AG20443 (cell line): ENCODE measurements at regions not wholly inside any gene's neighbourhood (a gene's known extent, or its start where the extent isn't known, plus 50 kb on each side); places are given as distances from the start of the nearest gene placed in this dataset.
A peak's percentile ranks its signal among the peaks of the same experiment; 100 is the strongest.

Experiments used
- DNase-seq: peaks from one replicate; pipeline ENCODE4 v3.0.0; 2012; ENCODE audit warnings: low spot score, mixed read lengths

DNA sequence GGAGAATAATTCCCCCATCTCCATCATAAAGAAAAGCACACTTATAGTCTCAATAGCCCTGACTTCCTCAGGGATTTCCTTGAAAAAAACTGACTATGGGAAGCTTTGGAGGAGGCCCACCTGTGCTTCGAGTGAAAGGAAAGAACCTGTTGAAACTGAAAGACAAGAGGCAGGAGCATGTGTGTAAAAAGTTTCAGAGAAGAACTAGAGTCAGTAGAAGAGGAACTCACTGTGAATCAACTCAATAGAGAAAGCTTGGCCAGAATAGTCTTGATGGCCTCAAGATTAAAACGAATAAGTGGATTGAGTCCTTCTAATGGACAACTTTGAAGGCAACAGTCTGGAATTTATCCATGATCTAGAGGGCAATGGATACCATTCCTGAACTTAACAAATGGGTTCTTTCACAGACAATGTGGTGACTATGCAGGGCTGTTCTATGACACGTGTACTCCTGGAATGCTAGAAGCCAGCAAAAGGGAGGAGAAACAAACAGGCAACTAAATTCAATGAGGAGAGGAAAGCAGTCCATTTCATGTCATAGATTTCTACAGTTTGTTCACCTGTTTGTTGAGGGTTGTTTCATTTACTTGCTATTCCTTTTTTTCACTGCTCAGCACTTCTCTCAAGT lies 442.3 kb downstream of the GRB14 start:
- peak; percentile 15 for DNase-seq

DNA sequence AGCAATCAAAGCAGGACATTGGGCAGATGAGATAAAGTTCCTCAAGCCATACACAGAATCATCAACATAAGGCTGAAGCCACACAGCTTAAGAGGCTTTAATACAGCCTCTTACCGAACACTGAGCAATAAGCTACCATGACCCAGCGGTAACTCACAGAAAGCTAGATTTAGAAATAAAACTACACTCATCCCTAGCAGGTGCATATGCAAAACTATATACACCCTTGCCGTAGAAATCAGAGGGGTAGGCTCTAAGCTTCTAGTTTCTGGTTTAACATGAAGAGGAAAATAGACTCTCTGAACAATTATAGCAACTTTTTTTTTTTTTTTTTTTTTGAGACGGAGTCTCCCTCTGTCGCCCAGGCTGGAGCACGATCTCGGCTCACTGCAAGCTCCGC lies 428.8 kb upstream of the FIGN start:
- DNase-seq, result no peak

DNA sequence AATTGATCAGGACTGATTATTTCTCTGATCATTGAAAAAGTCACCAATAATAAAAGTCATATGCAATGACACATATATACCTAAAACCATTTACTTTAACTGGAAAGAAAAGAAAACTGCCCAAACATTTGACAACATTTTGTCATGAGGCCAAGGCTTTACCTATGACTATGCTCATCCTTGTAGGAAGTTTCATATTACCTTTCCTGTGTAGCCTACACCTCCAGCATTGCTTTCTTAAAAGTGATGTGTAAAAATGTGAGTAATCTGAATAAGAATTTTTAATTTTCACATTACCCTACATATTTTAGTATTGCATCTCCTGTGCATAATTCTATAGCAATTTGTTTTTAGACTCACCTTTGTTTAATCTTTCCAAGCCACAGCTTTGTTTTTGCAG lies 419.8 kb upstream of the FIGN start:
- no peak for DNase-seq

DNA sequence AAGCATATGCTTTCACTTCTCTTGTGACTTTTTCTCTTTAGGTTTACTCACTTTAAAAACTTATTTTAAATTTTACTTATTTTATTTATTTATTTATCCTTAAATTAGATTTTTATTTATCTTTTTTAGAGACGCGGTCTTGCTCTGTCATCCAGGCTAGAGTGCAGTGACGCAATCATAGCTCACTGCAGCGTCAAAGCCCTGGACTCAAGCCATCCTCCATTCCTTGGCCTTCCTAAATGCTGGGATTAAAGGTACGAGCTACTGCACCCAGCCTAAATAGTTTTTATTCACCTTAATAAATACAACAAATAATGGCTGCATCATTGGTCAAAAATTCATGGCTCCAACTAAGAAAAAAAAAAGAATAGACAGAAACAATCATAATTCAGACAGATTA lies 415.7 kb upstream of the FIGN start:
- no peak for DNase-seq

DNA sequence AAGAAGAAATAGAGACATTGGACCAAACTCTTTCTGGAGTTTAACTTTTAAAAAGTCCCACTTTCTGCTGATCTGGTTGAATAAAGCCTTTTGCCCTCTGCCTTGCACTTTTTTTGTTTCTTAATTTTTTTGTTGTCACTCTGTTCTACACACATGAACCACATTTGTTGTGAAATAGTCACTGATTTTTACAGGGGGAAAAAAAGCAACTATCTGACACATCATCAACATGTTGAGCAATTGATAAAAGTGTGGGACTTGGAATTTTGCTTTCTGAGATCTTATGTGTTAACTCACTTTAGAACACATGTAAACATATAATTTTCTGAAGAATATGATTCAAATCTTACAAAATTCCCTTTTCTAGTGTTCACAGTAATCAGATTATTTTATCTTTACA lies 414.8 kb upstream of the FIGN start:
- no peak for DNase-seq

DNA sequence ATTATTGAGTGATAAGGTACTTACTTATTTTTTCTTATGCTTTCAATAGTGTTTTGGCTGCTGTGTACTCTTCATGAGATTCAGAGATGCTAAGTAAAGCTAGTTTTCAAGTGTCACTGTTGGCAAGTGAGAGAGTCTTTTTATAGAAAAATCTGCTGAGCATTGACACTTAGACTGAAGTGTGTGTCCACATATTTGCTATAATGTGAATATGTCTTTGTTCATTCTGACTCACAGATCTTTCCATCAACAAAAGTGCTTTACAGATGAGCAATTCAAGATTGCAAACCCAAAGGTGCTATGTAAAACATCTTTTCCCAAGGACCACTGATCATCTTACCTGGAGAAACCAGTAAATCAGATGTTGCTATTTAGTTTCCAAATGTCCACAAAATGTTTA lies 410.6 kb upstream of the FIGN start:
- no peak for DNase-seq

DNA sequence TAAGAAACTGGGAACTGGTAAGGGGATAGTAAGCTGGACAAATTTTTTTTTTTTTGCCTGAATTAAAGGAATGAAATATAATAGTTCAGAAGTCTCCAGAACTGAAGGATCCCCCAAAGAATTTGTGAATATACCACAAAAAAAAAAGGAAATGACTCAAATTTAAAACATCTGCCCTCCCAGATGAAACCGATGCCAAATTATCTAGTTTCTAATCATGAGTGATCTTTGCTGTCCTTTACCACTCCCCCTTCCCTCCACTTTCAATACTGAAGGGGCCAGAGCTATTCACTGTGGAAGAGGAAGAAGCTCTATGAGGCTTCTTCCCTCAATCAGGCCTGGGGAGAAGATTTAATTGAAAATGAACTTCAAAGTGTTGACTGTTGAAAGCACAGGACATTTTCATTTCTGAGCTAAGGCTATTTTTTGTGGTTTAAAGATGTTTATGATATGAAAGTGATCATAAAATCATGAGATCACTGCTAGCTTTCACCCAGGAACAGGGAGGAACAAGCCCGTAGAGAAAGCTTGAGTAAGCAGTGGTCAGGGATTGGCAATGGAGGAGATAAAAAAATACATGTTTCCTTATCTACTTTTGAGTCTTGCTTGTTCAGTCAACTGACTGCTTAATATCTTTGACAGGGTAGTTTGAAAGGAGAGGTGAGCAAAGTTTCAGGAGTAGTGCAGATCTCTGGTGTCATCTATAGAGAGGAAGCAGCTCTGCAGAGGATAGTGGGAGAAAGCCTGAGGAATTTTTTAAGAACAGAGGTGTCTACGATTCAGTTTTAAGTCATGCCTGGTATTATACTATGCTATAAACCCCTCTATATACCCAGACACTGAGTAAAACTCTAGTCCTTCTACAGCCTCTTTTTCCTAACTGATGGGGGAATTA lies 409.5 kb upstream of the FIGN start:
- DNase-seq, result peak; percentile 22

DNA sequence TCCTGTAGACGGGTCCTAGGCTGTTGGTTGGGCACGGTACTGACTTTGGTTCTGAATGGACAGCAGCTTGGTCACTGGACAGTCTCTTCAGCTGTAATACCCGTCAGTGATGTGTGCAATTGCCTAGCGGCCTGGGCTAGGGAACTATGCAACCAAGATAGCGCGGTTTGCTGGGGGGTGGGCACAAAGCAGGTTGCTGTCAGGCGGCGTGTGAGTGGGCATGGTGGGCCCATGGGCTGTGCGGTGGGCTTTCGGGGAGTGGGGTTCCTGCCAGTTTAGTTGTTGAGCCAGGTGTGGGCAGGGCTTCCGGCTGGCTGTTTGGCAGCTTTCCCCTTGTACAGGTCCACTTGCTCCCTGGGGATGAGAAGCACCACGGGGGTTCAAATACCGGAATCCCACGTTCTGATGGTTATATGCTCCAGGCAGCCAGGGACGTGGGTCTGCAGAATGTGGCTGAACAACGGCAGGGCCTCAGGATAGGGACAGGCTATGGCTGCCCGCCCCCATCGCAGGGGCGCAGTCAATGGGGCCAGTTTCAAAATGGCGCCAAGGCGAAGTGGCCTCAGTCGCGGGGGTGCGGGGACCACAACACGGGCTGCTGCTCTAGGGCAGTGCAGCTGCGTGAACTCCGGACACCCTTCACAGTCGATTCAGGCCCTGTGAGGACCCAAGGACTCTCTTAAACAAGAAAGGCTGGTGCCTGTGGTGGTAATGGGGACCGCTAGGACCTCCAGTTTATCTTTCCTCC lies 407.5 kb upstream of the FIGN start:
- DNase-seq, result no peak

DNA sequence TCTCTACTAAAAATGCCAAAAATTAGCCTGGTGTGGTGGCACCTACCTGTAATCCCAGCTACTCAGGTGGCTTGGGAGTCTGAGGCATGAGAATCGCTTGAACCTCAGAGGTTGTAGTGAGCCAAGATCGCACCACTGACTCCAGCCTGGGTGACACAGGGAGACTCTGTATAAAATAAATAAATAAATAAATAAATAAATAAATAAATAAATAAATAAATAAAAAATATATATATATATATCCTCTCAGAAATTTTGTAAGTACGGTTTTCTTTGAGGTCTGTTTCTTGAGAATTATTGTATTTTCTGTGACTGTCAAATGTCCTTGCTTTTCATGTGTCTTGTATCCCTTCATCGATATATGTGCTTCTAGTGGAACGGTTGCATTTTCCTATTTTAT lies 406.9 kb upstream of the FIGN start:
- DNase-seq, result no peak

DNA sequence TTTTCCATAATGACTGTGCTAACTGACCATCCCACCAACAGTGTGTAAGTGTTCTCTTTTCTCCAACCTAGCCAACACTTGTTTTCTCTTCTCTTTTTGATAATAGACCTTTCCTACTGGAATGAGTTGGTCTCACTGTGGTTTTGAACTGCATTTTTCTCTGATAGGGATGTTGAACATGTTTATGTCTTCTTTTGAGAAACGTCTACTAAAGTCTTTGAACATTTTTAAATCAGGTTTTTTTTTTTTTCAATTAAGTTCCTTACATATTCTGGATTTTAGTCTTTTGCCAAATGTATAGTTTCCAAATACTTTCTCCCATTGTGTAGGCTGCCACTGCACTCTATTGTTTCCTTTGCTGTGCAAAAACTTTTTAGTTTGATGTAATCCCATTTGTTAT lies 405.5 kb upstream of the FIGN start:
- no peak for DNase-seq

DNA sequence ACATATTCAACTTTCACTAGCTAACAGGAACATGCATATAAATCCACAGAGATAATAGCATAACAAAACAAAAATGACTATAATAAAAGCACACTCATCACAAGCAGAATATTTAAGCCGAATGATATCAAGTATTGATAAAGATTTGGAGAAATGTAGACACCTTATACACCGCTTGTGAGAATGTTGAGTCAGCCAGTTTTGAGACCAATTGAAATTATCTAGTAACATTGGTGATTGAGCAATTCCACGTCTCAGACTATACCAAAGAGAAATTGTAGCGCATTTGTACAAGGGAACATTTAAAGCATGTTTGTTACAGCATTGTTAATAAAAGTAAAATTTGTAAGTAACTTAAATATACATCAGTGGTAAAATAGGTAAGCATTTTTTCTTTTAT lies 402.9 kb upstream of the FIGN start:
- no peak for DNase-seq

DNA sequence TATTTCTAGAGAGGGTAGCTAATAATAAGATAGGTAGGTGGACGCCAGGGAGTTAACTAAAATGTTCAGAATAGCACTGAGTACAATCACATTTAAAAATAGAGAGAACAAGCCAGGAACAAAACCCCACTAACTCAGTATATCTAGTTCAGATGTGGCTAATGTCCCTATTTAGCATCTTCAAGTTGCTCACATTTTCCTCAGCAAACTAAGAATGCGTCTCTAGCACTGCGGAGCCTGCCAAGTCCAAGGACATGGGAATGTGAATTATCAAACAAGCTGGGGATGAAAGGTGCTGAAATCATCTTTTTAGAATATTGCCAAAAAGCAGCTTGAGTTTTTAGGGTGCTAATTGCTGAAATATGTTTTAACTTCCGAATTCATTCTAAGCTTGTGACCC lies 398.5 kb upstream of the FIGN start:
- no peak for DNase-seq

DNA sequence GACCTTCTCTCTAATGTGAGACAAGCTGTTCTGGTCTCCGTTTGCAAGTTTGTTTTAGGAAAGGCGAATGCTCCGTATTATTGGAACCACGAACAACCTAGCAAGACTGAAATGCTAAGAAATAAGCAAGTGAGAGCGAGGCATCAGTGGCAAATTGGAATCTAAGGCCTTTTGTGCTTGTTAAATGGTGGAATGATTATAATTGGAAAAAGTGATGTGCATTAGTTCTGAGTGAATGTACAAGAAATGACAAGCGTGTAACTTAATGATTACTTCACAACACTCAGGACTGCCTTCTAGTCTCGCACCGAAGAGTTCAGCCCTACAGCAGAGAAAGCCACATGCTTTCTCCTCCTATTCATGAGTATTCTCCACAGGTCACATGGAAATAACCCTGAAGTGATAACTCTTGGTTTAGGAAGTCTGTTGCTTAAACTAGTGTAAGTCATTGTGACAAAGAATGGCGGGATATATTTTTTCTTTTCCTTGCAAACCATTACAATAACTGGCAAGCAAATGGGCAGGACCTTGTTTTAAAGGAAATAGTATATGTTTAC lies 392.2 kb upstream of the FIGN start:
- DNase-seq, result no peak

DNA sequence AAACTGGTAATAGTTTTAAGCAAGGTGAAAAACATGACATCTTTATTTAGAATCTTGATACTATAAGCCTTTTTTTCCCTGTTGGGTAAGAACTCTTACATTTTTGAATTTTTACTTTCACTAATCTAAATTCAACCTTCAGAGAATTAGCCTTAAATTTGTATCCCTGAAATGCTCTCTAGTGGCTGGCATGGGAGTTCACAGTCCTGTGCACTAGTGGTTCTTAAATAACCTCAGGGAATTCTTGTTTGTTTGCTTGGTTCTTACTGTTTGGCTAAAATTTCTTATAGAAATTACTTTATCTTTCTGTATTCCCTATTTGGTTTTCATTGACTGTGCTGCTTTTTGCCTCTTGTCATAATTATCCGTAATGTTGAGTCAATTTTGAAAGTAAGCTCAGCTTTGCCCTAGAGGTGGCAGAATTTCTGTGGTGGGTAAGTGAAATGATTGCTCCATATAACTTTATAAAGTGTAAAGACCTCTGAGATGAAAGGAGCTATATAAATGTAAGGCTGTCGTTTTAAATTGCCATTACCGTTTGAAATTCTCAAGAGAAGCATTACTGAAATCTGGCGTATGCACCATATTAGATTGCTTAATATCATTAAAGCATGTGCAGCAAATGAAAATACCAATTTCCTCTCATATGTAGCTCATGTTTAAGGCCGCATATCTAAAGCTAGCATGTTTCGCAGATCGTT lies 391.3 kb upstream of the FIGN start:
- peak; percentile 14 for DNase-seq

DNA sequence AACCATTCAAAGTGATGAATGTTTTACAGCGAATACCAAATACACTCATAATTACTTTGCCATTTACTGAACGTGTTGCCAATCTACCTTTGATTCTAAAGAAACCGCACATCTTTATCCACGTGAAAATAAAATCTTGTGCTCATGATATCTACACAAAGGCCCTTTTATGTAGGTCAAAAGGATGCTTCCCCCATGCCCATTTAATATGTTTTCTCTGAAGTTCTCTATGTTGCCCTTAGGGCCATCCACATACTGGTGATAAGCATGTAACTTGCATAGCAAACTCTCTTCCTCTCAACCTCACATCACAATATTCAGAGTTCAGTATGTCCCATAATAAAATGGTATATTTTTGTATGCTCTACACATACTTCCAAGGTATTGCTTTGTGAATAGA lies 380.0 kb upstream of the FIGN start:
- no peak for DNase-seq

DNA sequence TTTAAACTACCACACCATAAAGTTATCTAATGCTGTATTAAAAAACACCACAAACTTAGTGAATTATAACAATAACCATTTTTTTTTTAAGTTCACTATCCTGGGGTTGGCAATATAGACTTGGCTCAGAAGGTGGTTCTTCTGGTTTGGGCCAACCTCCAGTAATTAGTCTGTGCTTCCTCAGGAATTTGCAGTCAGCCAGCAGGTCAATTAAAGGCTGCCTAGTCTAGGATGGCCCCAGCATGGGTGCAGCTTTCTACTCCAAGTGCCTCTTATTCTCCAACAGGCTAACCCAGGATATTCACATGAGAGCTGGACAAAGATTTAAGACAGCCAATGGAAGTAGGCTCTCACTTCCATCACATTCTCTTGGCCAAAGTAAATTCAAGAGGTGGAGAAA lies 379.1 kb upstream of the FIGN start:
- no peak for DNase-seq

DNA sequence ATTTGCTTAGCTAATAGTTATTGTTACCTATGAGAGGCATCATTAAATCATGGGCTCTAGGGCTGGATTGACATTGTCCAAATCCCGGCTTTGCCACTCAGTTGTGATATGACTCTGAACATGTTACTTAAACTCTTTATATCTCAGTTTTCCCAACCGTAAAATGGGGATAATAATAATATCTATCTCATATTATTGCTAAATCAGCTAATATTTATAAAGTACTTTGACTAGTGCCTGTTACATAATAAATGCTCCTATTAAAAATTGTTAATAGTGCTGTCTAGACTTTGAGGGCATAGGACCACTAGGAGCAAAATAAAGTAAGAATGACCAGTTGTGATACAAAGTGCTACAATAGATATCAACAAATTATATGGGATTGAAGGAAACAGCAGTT lies 376.3 kb upstream of the FIGN start:
- no peak for DNase-seq

DNA sequence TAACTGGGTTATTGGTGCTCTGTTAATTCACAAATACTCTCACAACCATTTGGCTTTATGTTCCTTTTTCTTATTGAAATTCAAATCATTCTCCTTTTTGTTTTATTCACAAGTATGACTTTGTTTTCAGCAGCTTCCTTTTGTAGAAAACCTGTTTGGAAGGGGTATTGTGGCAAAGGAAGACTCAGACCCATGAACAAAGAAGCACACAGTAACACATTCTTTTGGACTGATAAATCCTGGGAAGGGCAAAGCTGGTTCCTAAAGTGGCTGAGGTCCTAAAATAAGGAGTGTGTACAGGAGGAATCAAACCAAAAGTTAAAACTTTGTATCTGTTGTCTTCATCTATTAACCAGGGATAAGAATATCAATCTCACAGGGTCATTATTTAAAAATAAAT lies 374.7 kb upstream of the FIGN start:
- no peak for DNase-seq

DNA sequence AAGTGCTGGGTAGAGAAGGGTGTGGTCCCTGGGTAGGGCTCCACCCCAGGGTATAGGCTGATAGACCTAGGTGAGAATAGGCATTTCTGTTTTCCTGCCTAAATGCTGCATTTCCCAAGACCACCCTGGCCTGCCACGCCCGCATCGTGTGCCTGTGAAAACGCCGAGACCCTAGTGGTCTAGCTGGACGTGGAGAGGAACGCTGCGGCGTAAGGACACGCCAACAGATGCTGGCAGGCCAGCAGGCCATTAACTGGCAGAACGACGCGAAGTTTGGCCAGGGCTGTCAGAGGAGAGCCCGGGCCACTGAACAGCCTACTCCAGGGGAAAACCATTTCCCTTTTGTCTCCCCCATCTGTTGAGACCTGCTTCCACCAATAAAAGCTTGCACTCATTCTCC lies 373.2 kb upstream of the FIGN start:
- no peak for DNase-seq

DNA sequence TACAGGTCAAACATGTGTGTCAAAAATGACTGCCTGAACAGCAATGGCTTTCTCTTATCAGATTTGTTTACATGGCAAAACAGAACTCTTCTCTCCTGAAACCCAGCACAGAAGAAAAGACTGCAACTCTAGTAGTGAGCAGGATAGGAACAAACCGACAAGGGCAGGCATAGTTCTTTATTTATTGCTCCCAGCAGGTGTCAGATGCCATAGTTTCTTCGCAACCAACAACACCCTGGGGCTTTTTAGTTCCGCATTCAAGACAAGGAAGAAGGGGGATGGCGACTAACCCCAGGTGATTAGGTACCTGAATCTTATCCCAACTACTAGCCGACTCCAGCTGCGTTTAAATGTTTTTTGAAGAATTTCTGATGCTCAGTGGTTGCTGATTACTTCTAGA lies 367.5 kb upstream of the FIGN start:
- DNase-seq, result no peak

DNA sequence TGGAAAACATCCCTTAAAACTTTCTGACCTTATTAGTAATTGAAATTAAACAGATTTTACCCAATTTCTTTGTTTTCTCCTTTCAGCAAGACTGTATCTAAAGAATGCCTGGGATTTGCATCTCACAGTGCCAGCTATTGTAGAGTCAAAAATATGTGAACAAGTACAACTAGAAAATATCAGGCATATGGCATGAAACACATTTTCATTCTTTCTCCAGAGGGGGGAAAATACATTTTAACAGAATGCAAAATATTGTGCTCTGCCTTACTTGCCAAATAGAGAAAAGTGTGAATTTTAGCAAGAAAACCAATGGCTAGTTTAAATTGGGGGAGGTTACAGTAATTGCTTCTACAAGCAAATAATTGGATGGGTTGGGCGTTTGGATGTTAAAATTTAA lies 366.6 kb upstream of the FIGN start:
- no peak for DNase-seq

DNA sequence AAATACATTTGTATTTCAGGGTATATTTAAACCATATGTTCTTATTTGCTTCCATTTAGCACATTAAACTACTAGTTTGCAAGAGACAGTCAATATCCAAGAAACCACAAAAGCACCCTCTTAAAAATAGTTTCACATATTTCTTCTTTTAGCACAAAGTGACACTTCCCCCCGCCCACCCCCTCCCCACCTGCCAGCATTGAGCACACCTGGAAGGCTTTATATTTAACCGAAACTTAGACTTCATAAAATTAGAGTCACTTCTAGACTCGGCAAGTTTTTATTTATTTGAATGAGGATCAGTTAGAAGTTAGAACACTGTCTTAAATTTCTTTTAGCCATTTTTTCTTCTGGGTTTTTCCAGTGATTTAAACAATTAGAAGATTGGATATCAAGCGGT lies 355.9 kb upstream of the FIGN start:
- DNase-seq, result no peak
